GM12878 (cell line): ENCODE measurements at regions not wholly inside any gene's neighbourhood (a gene's known extent, or its start where the extent isn't known, plus 50 kb on each side); places are given as distances from the start of the nearest gene placed in this dataset.

Experiments used
- ATAC-seq: fragments of 200-7000 bp; cut with Tn5 transposase; 3 replicates; pipeline ENCODE4 v1.9.1; 2020; ENCODE audit warnings: mild to moderate bottlenecking, moderate library complexity
- BruUV-seq: library from RNA; stranded (reverse); fragments of 400-500 nt; replicated peaks from 2 replicates; lab custom pipeline; 2021; lab: Mats Ljungman, UMichigan
- CTCF ChIA-PET: fragments of 300-600 bp; sonication (Branson Sonifier 250); formaldehyde crosslinking; extraction: SDS; loops from one replicate; lab custom pipeline; 2021; ENCODE audit warnings: inconsistent platforms; lab: Yijun Ruan, JAX
- POLR2A ChIA-PET: fragments of 350-600 bp; formaldehyde crosslinking; extraction: SDS; loops from one replicate; lab custom pipeline; 2021; ENCODE audit warnings: inconsistent platforms; lab: Charles Lee
- RAD21 ChIA-PET: fragments of 300-600 bp; sonication (Branson Sonifier 250); formaldehyde crosslinking; loops from one replicate; lab custom pipeline; 2023; ENCODE audit warnings: antibody characterized with exemption; ENCODE audit not compliant: unreplicated experiment; lab: Charles Lee
- SMC1A ChIA-PET: fragments of 300-600 bp; sonication (Branson Sonifier 250); formaldehyde crosslinking; loops from one replicate; lab custom pipeline; 2023; ENCODE audit not compliant: unreplicated experiment, uncharacterized antibody; lab: Charles Lee
- DNase-seq: peaks from one replicate; pipeline ENCODE4 v3.0.0-alpha.2; 2011; ENCODE audit warnings: low read depth, low spot score
- FAIRE-seq: peaks from 3 replicates; lab custom pipeline; 2011; peaks lifted over from hg19 to GRCh38; lab: Jason Lieb, UNC
- H2AFZ ChIP-seq: 2 replicates; pipeline ENCODE4 v1.6.0; 2011; ENCODE audit warnings: low read depth, low read length, control low read depth; ENCODE audit not compliant: control insufficient read depth
- H3K27ac ChIP-seq: 2 replicates; pipeline ENCODE4 v1.5.1; 2011; ENCODE audit warnings: control low read depth; ENCODE audit not compliant: control insufficient read depth, insufficient read depth
- H3K27me3 ChIP-seq, 2 experiments: replicated peaks in 1 of 2; 2 replicates each; pipeline versions ENCODE4 v1.6.0 to v1.6.1; 2011; ENCODE audit warnings: low read length in 1 of 2; ENCODE audit not compliant: control insufficient read depth in 2 of 2, insufficient read depth in 2 of 2
- H3K36me3 ChIP-seq, 2 experiments: 2 replicates each; pipeline ENCODE4 v1.5.1; 2011; ENCODE audit warnings: low read length in 1 of 2; ENCODE audit not compliant: control insufficient read depth in 2 of 2, insufficient read depth in 2 of 2
- H3K4me1 ChIP-seq: 2 replicates; pipeline ENCODE4 v1.6.1; 2011; ENCODE audit warnings: mild to moderate bottlenecking, low read length, moderate library complexity, mixed read lengths; ENCODE audit not compliant: control insufficient read depth, insufficient read depth
- H3K4me2 ChIP-seq: 2 replicates; pipeline ENCODE4 v1.6.0; 2011; ENCODE audit warnings: control low read depth; ENCODE audit not compliant: control insufficient read depth, insufficient read depth
- H3K4me3 ChIP-seq: fragments of 200-600 bp; sonication (generic); 2 replicates; pipeline ENCODE4 v1.5.1; 2016
- H3K79me2 ChIP-seq: 2 replicates; pipeline ENCODE4 v1.6.0; 2011; ENCODE audit warnings: low read length; ENCODE audit not compliant: control insufficient read depth, insufficient read depth
- H3K9ac ChIP-seq: 2 replicates; pipeline ENCODE4 v1.8.0; 2011; ENCODE audit warnings: low read length, control low read depth, mixed read lengths; ENCODE audit not compliant: control insufficient read depth, insufficient read depth
- H3K9me3 ChIP-seq: replicated peaks from 3 replicates; pipeline ENCODE4 v1.5.1; 2011; ENCODE audit warnings: mild to moderate bottlenecking, low read length; ENCODE audit not compliant: control insufficient read depth, insufficient read depth
- H4K20me1 ChIP-seq: 2 replicates; pipeline ENCODE4 v1.6.0; 2011; ENCODE audit not compliant: control insufficient read depth, insufficient read depth
- EZH2 ChIP-seq: IDR thresholded peaks from 2 replicates; pipeline ENCODE4 v1.6.1; 2012; ENCODE audit warnings: low read depth, mild to moderate bottlenecking, control low read depth, inconsistent platforms, low read length, borderline replicate concordance; ENCODE audit not compliant: control insufficient read depth
- FOS ChIP-seq: IDR thresholded peaks from 3 replicates; pipeline ENCODE4 v1.6.1; 2011; ENCODE audit warnings: borderline replicate concordance; ENCODE audit not compliant: insufficient read length; ENCODE audit errors: extremely low read depth
- MAX ChIP-seq: IDR thresholded peaks from 2 replicates; pipeline ENCODE4 v1.6.1; 2012; ENCODE audit warnings: low read depth, low read length, improper control_type of control experiment
- MYB ChIP-seq: fragments of 150-350 bp; IDR thresholded peaks from 2 replicates; pipeline ENCODE4 v1.6.1; 2014; ENCODE audit warnings: mild to moderate bottlenecking, low read depth, low read length, borderline replicate concordance
- NBN ChIP-seq: fragments of 450-650 bp; IDR thresholded peaks from 2 replicates; pipeline ENCODE4 v1.6.1; 2016
- RCOR1 ChIP-seq: conservative IDR thresholded peaks from 2 replicates; pipeline ENCODE4 v1.6.1; 2012; ENCODE audit warnings: low read depth, low read length, improper control_type of control experiment
- RFX5 ChIP-seq: IDR thresholded peaks from 2 replicates; pipeline ENCODE4 v1.6.1; 2011; ENCODE audit warnings: low read depth, low read length, improper control_type of control experiment
- YY1 ChIP-seq: IDR thresholded peaks from 2 replicates; pipeline ENCODE4 v1.6.1; 2011; ENCODE audit warnings: low read depth, mild to moderate bottlenecking, low read length
- WGBS: methylation state at CpG from one replicate; pipeline ENCODE4 v1.1.6; 2016; ENCODE audit warnings: low lambda C conversion rate; ENCODE audit not compliant: insufficient replicate concordance, insufficient coverage; ENCODE audit errors: missing lambda C conversion rate; 5-methylcytosine and 5-hydroxymethylcytosine counted together
- in situ Hi-C: fragments of 300-500 bp; cut with MboI; formaldehyde crosslinking; loops from 9 replicates; pipeline ENCODE4 v1.14.3; 2018; ENCODE audit warnings: mixed read lengths
- intact Hi-C: fragments of 100-400 bp; cut with micrococcal nuclease; formaldehyde crosslinking; loops from one replicate; pipeline ENCODE4 v1.14.2; 2022; ENCODE audit not compliant: unreplicated experiment

DNA sequence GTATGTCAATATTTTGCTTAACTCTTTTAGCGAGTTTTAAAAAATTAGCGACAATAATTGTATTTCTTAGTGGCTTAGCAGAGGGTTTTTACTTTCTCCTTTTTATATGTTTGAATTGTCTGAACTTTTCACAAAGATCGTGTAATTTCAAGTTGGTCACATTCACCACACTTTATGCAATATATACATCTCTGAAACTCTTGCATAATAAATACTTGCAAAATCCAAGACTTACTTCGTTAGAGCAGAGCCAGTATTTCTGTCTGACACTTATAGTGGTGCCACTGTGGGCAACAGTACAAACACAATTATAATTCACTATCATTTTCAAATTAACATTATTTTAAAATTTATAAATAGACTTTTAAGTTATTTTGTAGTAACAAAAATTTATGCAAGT lies 62.0 kb downstream of the SUCNR1 start:
- POLR2A ChIA-PET = no interaction called here
- CTCF ChIA-PET = no interaction called here
- H3K9me3 ChIP-seq = no peaks in the 10 kb centered on the region
- H3K79me2 ChIP-seq = no peaks in the 10 kb centered on the region
- H3K36me3 ChIP-seq = no peaks in the 10 kb centered on the region
- no peak overlapping the region for H3K4me3 ChIP-seq
- no peak for TF ChIP-seq FOS
- TF ChIP-seq YY1 = no peak
- no peak for TF ChIP-seq RCOR1
- no peak for TF ChIP-seq RFX5
- no peak for TF ChIP-seq MAX
- SMC1A ChIA-PET = no interaction called here
- no peak overlapping the region for H3K9ac ChIP-seq
- no peak overlapping the region for H3K27ac ChIP-seq
- DNase-seq (no peak), ATAC-seq (no peak), FAIRE-seq (no peak)
- in situ Hi-C loops (no loop called here), intact Hi-C loops (no loop called here)
- H3K4me2 ChIP-seq = no peak overlapping the region
- H2AFZ ChIP-seq = no peak overlapping the region
- no TSS peak for BruUV-seq
- RAD21 ChIA-PET = no interaction called here
- WGBS = 73% methylated on average over 4 of the region's 4 CpGs
- H3K27me3 ChIP-seq = peaks cover 0 to 4% of the 10 kb centered on the region in 2 experiments; a peak in 1 of 4 replicates
- H3K4me1 ChIP-seq = no peaks in the 10 kb centered on the region
- H4K20me1 ChIP-seq = no peaks in the 10 kb centered on the region

- no peak for DNase-seq
- ChIA-PET SMC1A (interaction anchor here (0.7 kb wide), 1 partner anchor 9 kb away, joined by 3 read pairs; no protein-coding TSS in a partner anchor), POLR2A (interaction anchor here (0.5 kb wide), 1 partner anchor 298 kb away, joined by 4 read pairs; no protein-coding TSS in a partner anchor), RAD21 (no interaction called here), CTCF (interaction anchor here (2.5 kb wide), 1 partner anchor 21 kb away, joined by 6 read pairs; no protein-coding TSS in a partner anchor)
- no peak for TF ChIP-seq NBN
- no peak for TF ChIP-seq EZH2
- no peak for TF ChIP-seq MYB
- H3K79me2 ChIP-seq = no peaks in the 10 kb centered on the region
- no peak for ATAC-seq
- H3K4me1 ChIP-seq = no peaks in the 10 kb centered on the region
- H3K27ac ChIP-seq = no peak overlapping the region
- BruUV-seq = no TSS peak
- WGBS = 28% methylated on average over 2 of the region's 2 CpGs
- no peak overlapping the region for H3K4me2 ChIP-seq
- intact Hi-C loops (no loop called here), in situ Hi-C loops (no loop called here)
- H3K9me3 ChIP-seq = no peaks in the 10 kb centered on the region
- H3K27me3 ChIP-seq = peaks cover 0 to 4% of the 10 kb centered on the region in 2 experiments; a peak in 1 of 4 replicates
- H2AFZ ChIP-seq = no peak overlapping the region
- H3K36me3 ChIP-seq = no peaks in the 10 kb centered on the region
- no peak overlapping the region for H3K4me3 ChIP-seq
- H4K20me1 ChIP-seq = no peaks in the 10 kb centered on the region
- no peak for FAIRE-seq
- no peak overlapping the region for H3K9ac ChIP-seq
Observed at GRCh38 chr3:151940481-151940880, 67.0 kb downstream of the SUCNR1 start.
